CD4-positive, alpha-beta T cell (primary cell): ENCODE measurements at regions not wholly inside any gene's neighbourhood (a gene's known extent, or its start where the extent isn't known, plus 50 kb on each side); places are given as distances from the start of the nearest gene placed in this dataset.

ENCODE experiments used
- ATAC-seq: fragments of 200-7000 bp; cut with Tn5 transposase; one replicate; pipeline ENCODE4 v1.10.0; 2022; ENCODE audit warnings: mild to moderate bottlenecking; ENCODE audit not compliant: poor library complexity
- CTCF ChIA-PET: fragments of 350-600 bp; sonication (Branson Sonifier 250); formaldehyde crosslinking; loops from one replicate; lab custom pipeline; 2021; ENCODE audit warnings: antibody characterized with exemption, inconsistent platforms; lab: Charles Lee
- POLR2A ChIA-PET: fragments of 350-600 bp; sonication (Branson Sonifier 250); formaldehyde crosslinking; loops from one replicate; lab custom pipeline; 2021; ENCODE audit warnings: antibody characterized with exemption, inconsistent platforms; lab: Charles Lee
- DNase-seq, 14 experiments: peaks; one replicate each; pipeline ENCODE4 v3.0.0-alpha.2; 2013 to 2020; ENCODE audit warnings: mixed read lengths in 2 of 14
- H3K27ac ChIP-seq, 2 donors: one replicate each; pipeline versions ENCODE4 v1.5.1 to v1.7.0; 2013; ENCODE audit warnings: low read length in 2 of 2, low read depth in 1 of 2, mild to moderate bottlenecking in 1 of 2
- H3K27me3 ChIP-seq, 2 experiments: 1 replicate in 1 of 2; 2 replicates in 1 of 2; pipeline versions ENCODE4 v1.6.1 to v1.7.0; 2013; ENCODE audit warnings: low read length in 2 of 2, control low read depth in 1 of 2, mild to moderate bottlenecking in 1 of 2, moderate library complexity in 1 of 2; ENCODE audit not compliant: insufficient read depth in 2 of 2, control insufficient read depth in 1 of 2
- H3K36me3 ChIP-seq: one replicate; pipeline ENCODE4 v1.6.1; 2013; ENCODE audit warnings: low read length, control low read depth; ENCODE audit not compliant: insufficient read depth
- H3K4me1 ChIP-seq: one replicate; pipeline ENCODE4 v1.6.1; 2013; ENCODE audit warnings: low read length, control low read depth; ENCODE audit not compliant: insufficient read depth
- H3K4me3 ChIP-seq: one replicate; pipeline ENCODE4 v1.5.1; 2013; ENCODE audit warnings: mild to moderate bottlenecking, low read length, moderate library complexity
- H3K9me3 ChIP-seq, 2 experiments: 1 replicate in 1 of 2; 2 replicates in 1 of 2; pipeline versions ENCODE4 v1.6.1 to v1.7.0; 2013; ENCODE audit warnings: low read length in 2 of 2, mild to moderate bottlenecking in 2 of 2, control low read depth in 1 of 2, moderate library complexity in 1 of 2; ENCODE audit not compliant: control insufficient read depth in 1 of 2, insufficient read depth in 1 of 2
- H3K27ac Mint-ChIP-seq: one replicate; pipeline ENCODE4 v1.8.0; 2020; ENCODE audit warnings: mixed read lengths
- H3K27me3 Mint-ChIP-seq: one replicate; pipeline ENCODE4 v1.8.0; 2021; ENCODE audit warnings: mixed read lengths
- H3K36me3 Mint-ChIP-seq: one replicate; pipeline ENCODE4 v1.8.0; 2021; ENCODE audit warnings: low read depth, mixed read lengths
- H3K4me1 Mint-ChIP-seq: one replicate; pipeline ENCODE4 v1.8.0; 2021; ENCODE audit warnings: low read depth, mixed read lengths
- H3K4me3 Mint-ChIP-seq: one replicate; pipeline ENCODE4 v1.8.0; 2020; ENCODE audit warnings: mild to moderate bottlenecking, mixed read lengths
- H3K9me3 Mint-ChIP-seq: one replicate; pipeline ENCODE4 v1.8.0; 2020; ENCODE audit warnings: mixed read lengths
- intact Hi-C, 2 experiments: fragments of 100-400 bp; cut with DNase I in 1 of 2; cut with micrococcal nuclease in 1 of 2; formaldehyde crosslinking; loops; one replicate each; pipeline versions ENCODE4 v1.15.1 to v1.9.0; 2023 to 2025; cut with DNase I, micrococcal nuclease
- TF ChIP-seq, protein P1 (sequence below): fragments of 200-600 bp; IDR thresholded peaks from one replicate; pipeline ENCODE4 v1.8.0; 2022; ENCODE audit warnings: antibody characterized with exemption, mild to moderate bottlenecking

DNA sequence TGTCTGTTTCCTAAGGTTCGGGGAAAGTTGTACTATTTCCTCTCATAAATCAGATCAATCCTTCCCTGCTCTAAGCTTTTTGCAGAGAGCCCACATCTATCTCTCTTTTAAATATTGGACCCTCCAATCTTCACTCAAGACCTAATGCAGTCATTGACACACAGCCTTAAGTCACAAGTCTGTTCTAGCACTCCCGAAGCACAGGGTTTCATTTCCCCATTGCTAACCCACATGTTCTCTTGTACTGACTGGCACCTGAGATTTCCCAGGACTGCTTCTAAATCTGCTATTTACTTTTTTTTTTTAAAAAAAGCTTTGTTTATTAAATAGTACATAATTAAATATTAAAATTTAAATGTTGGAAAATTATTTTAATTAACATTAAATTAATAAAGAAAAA lies 674.7 kb downstream of the TBC1D22A start:
- H3K27me3 ChIP-seq, result no peaks in the 10 kb centered on the region
- Mint-ChIP-seq H3K9me3 (no peaks in the 10 kb centered on the region), H3K36me3 (no peaks in the 10 kb centered on the region), H3K27me3 (peaks cover 13% of the 10 kb centered on the region), H3K27ac (no peak overlapping the region), H3K4me1 (no peaks in the 10 kb centered on the region), H3K4me3 (no peak overlapping the region)
- DNase-seq (no peak), ATAC-seq (no peak)
- no peaks in the 10 kb centered on the region for H3K4me1 ChIP-seq
- CTCF ChIA-PET, result no interaction called here
- intact Hi-C loops, result no loop called here
- peaks cover 0 to 29% of the 10 kb centered on the region in 2 experiments for H3K9me3 ChIP-seq
- no peaks in the 10 kb centered on the region for H3K36me3 ChIP-seq
- no peak overlapping the region for H3K4me3 ChIP-seq
- TF ChIP-seq, protein P1, sequence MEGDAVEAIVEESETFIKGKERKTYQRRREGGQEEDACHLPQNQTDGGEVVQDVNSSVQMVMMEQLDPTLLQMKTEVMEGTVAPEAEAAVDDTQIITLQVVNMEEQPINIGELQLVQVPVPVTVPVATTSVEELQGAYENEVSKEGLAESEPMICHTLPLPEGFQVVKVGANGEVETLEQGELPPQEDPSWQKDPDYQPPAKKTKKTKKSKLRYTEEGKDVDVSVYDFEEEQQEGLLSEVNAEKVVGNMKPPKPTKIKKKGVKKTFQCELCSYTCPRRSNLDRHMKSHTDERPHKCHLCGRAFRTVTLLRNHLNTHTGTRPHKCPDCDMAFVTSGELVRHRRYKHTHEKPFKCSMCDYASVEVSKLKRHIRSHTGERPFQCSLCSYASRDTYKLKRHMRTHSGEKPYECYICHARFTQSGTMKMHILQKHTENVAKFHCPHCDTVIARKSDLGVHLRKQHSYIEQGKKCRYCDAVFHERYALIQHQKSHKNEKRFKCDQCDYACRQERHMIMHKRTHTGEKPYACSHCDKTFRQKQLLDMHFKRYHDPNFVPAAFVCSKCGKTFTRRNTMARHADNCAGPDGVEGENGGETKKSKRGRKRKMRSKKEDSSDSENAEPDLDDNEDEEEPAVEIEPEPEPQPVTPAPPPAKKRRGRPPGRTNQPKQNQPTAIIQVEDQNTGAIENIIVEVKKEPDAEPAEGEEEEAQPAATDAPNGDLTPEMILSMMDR, result no peak
- H3K27ac ChIP-seq, result no peak overlapping the region
- POLR2A ChIA-PET, result no interaction called here

DNA sequence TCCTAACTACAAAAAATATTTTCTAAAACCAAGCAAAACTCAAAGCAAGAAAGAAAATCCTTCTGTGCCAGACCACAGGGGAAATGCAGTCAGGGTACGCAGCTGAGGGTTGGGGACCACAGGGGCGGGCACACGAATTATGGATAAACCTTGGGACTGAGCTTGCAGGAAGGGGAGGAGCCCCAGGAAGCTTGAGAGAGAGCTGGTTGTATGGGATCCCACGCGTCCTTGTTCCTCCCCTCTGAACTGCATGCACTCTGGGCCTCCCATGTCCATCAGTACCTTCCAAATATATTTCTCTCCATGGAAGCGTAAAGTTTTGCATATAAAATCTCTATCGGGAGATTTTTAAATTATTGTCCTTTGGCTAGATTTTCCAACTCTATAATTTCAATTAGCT lies 673.4 kb downstream of the TBC1D22A start:
- Histone ChIP-seq H3K4me3 (no peak overlapping the region), H3K27ac (no peak overlapping the region), H3K36me3 (no peaks in the 10 kb centered on the region), H3K9me3 (peaks cover 0 to 22% of the 10 kb centered on the region in 2 experiments), H3K4me1 (no peaks in the 10 kb centered on the region), H3K27me3 (no peaks in the 10 kb centered on the region)
- CTCF ChIA-PET, result no interaction called here
- Mint-ChIP-seq H3K36me3 (no peaks in the 10 kb centered on the region), H3K9me3 (no peaks in the 10 kb centered on the region), H3K27me3 (peaks cover 13% of the 10 kb centered on the region), H3K27ac (no peak overlapping the region), H3K4me1 (no peaks in the 10 kb centered on the region), H3K4me3 (no peak overlapping the region)
- ATAC-seq (no peak), DNase-seq (no peak)
- TF ChIP-seq, protein P1, result no peak
- intact Hi-C loops, result no loop called here
- POLR2A ChIA-PET, result no interaction called here

DNA sequence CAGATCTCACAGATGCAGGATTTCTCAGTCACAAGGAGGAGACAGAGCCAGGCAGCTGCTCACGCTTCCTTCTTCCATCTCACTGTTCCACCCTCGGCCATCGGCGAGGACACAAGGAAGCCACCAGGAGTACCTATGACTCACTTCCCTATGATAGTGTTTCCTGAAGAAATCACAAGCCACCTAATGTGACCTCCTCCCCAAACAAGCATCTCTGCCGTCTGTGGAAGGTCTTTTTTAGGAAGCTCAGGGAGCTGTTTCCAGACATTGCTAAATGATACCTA lies 672.7 kb downstream of the TBC1D22A start:
- ATAC-seq (no peak), DNase-seq (no peak)
- Mint-ChIP-seq H3K4me1 (no peaks in the 10 kb centered on the region), H3K27ac (no peak overlapping the region), H3K4me3 (no peak overlapping the region), H3K36me3 (no peaks in the 10 kb centered on the region), H3K27me3 (peaks cover 13% of the 10 kb centered on the region), H3K9me3 (no peaks in the 10 kb centered on the region)
- Histone ChIP-seq H3K9me3 (peaks cover 0 to 26% of the 10 kb centered on the region in 2 experiments), H3K4me1 (no peaks in the 10 kb centered on the region), H3K36me3 (no peaks in the 10 kb centered on the region), H3K4me3 (no peak overlapping the region), H3K27me3 (no peaks in the 10 kb centered on the region), H3K27ac (no peak overlapping the region)
- ChIA-PET POLR2A (no interaction called here), CTCF (no interaction called here)
- intact Hi-C loops, result no loop called here
- TF ChIP-seq, protein P1, result no peak
